Urothelium cell line (cell line): ENCODE measurements at regions not wholly inside any gene's neighbourhood (a gene's known extent, or its start where the extent isn't known, plus 50 kb on each side); places are given as distances from the start of the nearest gene placed in this dataset.
"Not testable (repeated sequence)": the region's sequence is repeated elsewhere in the genome, so short reads cannot be mapped to it uniquely, and the experiment has no call there.

ENCODE experiments used
- DNase-seq: peaks from one replicate; pipeline ENCODE4 v3.0.0; 2011; ENCODE audit warnings: low spot score, mixed read lengths
- FAIRE-seq: peaks from 2 replicates; lab custom pipeline; 2011; peaks lifted over from hg19 to GRCh38; lab: Jason Lieb, UNC

GRCh38 chr10:36464291-36464690 is 661.1 kb upstream of the ANKRD30A start:
- no peak for DNase-seq
- no peak for FAIRE-seq

GRCh38 chr10:36463390-36463789 is 662.0 kb upstream of the ANKRD30A start:
- no peak for FAIRE-seq
- no peak for DNase-seq

GRCh38 chr10:36462194-36462593 is 663.2 kb upstream of the ANKRD30A start:
- FAIRE-seq (no peak), DNase-seq (no peak)

- FAIRE-seq, DNase-seq: not testable (repeated sequence)
These were observed 667.0 kb upstream of the ANKRD30A start for GRCh38 chr10:36458437-36458836.

- no peak for FAIRE-seq
- DNase-seq: no peak
These were observed 667.6 kb upstream of the ANKRD30A start for GRCh38 chr10:36457751-36458150.

GRCh38 chr10:36455526-36456133 is 669.8 kb upstream of the ANKRD30A start:
- no peak for FAIRE-seq
- DNase-seq: no peak

- FAIRE-seq: no peak
- no peak for DNase-seq
These were observed 672.5 kb upstream of the ANKRD30A start for GRCh38 chr10:36452851-36453250.

GRCh38 chr10:36451391-36451970 is 673.9 kb upstream of the ANKRD30A start:
- FAIRE-seq (no peak), DNase-seq (no peak)

GRCh38 chr10:36450380-36450779 is 675.0 kb upstream of the ANKRD30A start:
- DNase-seq: peak; percentile 5
- FAIRE-seq: no peak

GRCh38 chr10:36448760-36449691 is 676.4 kb upstream of the ANKRD30A start:
- no peak for FAIRE-seq
- no peak for DNase-seq

GRCh38 chr10:36446881-36447280 is 678.5 kb upstream of the ANKRD30A start:
- no peak for DNase-seq
- FAIRE-seq: no peak

GRCh38 chr10:36443233-36443632 is 682.2 kb upstream of the ANKRD30A start:
- FAIRE-seq: no peak
- no peak for DNase-seq

- DNase-seq (no peak), FAIRE-seq (no peak)
These were observed 683.8 kb upstream of the ANKRD30A start for GRCh38 chr10:36441557-36441956.

- DNase-seq (no peak), FAIRE-seq (no peak)
These were observed 684.9 kb upstream of the ANKRD30A start for GRCh38 chr10:36440539-36440938.

GRCh38 chr10:36437367-36437766 is 688.0 kb upstream of the ANKRD30A start:
- FAIRE-seq (no peak), DNase-seq (no peak)

- no peak for DNase-seq
- FAIRE-seq: peak; percentile 13
These were observed 696.9 kb upstream of the ANKRD30A start for GRCh38 chr10:36428507-36428906.

GRCh38 chr10:36425131-36425797 is 700.1 kb upstream of the ANKRD30A start:
- FAIRE-seq (no peak), DNase-seq (no peak)

- FAIRE-seq: no peak
- DNase-seq: no peak
These were observed 700.9 kb upstream of the ANKRD30A start for GRCh38 chr10:36424502-36424901.

GRCh38 chr10:36423821-36424248 is 701.6 kb upstream of the ANKRD30A start:
- no peak for FAIRE-seq
- DNase-seq: no peak

- no peak for FAIRE-seq
These were observed 703.4 kb upstream of the ANKRD30A start for GRCh38 chr10:36421992-36422391.

GRCh38 chr10:36416513-36416912 is 708.9 kb upstream of the ANKRD30A start:
- no peak for FAIRE-seq

More at GRCh38 chr10:36421992-36422391, 703.4 kb upstream of the ANKRD30A start:
- no peak for DNase-seq

More at GRCh38 chr10:36416513-36416912, 708.9 kb upstream of the ANKRD30A start:
- DNase-seq: no peak
